ENCODE measurements at regions not wholly inside any gene's neighbourhood (a gene's known extent, or its start where the extent isn't known, plus 50 kb on each side); places are given as distances from the start of the nearest gene placed in this dataset.
"Not testable (repeated sequence)": the region's sequence is repeated elsewhere in the genome, so short reads cannot be mapped to it uniquely, and the experiment has no call there.

DNA sequence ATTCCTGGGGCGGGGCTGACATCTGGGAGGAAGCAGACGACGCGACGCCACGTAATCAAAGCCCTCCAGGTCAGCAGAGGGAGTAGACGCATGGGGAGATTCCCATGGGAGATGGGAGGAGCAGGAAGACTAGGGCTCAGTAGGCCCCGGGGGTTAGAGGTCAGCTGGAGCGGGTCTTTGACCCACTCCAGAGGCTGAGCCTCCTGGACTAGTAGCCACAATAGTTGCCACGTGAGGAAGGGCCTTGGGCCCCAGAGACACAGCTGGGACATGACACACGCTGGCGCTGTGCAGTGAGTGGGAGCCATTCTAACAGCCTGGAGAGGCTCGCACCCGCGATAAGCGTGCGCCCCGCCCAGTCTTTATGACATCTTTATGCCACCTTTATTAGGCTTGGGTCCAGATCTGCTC lies 95.7 kb upstream of the AMZ2 start:
- no peak for DNase-seq (ENCODE audit: unreplicated experiment)
- POLR2A ChIA-PET, result interaction anchor here (1.1 kb wide), 1 partner anchor 11 kb away, joined by 3 read pairs; no protein-coding TSS in a partner anchor
- TF ChIP-seq, protein P1, sequence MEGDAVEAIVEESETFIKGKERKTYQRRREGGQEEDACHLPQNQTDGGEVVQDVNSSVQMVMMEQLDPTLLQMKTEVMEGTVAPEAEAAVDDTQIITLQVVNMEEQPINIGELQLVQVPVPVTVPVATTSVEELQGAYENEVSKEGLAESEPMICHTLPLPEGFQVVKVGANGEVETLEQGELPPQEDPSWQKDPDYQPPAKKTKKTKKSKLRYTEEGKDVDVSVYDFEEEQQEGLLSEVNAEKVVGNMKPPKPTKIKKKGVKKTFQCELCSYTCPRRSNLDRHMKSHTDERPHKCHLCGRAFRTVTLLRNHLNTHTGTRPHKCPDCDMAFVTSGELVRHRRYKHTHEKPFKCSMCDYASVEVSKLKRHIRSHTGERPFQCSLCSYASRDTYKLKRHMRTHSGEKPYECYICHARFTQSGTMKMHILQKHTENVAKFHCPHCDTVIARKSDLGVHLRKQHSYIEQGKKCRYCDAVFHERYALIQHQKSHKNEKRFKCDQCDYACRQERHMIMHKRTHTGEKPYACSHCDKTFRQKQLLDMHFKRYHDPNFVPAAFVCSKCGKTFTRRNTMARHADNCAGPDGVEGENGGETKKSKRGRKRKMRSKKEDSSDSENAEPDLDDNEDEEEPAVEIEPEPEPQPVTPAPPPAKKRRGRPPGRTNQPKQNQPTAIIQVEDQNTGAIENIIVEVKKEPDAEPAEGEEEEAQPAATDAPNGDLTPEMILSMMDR (IDR thresholded peaks at IDR 0.05; ENCODE audit: unreplicated experiment), result no peak
- Mint-ChIP-seq H3K4me1 (ENCODE audit: insufficient read depth, unreplicated experiment) (no peaks in the 10 kb centered on the region), H3K27ac (ENCODE audit: low read depth, unreplicated experiment) (no peak overlapping the region), H3K4me3 (ENCODE audit: unreplicated experiment) (no peak overlapping the region), H3K9me3 (ENCODE audit: unreplicated experiment) (no peaks in the 10 kb centered on the region), H3K27me3 (ENCODE audit: insufficient read depth, unreplicated experiment) (no peaks in the 10 kb centered on the region), H3K36me3 (ENCODE audit: insufficient read depth, unreplicated experiment) (no peaks in the 10 kb centered on the region)
- CTCF ChIA-PET, result interaction anchor here (0.5 to 1.4 kb wide), 2 partner anchors 19 to 285 kb away, joined by 4 read pairs; no protein-coding TSS in a partner anchor
- BruUV-seq (replicated peaks), result no TSS peak
- intact Hi-C loops (cut with micrococcal nuclease), result no loop called here

DNA sequence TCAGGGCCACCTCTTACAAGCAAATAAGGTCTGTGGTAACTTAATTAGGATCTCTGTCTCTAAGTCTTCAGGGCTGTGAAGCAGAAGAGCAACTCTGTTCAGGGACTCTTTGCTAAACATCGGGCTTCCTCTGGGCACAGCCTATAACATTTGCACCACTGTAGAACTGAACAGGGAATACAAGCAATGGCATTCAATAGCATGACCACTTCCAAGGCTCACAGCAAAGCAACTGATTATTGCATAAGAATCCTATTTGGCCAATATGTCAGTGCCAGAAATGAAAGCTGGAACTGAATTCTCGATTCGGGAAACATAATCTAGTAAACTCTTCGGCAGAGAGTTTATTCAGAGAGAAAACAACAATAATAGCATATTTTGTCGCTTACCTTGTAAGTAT lies 92.2 kb upstream of the AMZ2 start:
- no peak for DNase-seq (ENCODE audit: unreplicated experiment)
- intact Hi-C loops (cut with micrococcal nuclease), result no loop called here
- CTCF ChIA-PET, result no interaction called here
- Mint-ChIP-seq H3K27me3 (ENCODE audit: insufficient read depth, unreplicated experiment) (no peaks in the 10 kb centered on the region), H3K36me3 (ENCODE audit: insufficient read depth, unreplicated experiment) (no peaks in the 10 kb centered on the region), H3K27ac (ENCODE audit: low read depth, unreplicated experiment) (no peak overlapping the region), H3K9me3 (ENCODE audit: unreplicated experiment) (no peaks in the 10 kb centered on the region), H3K4me3 (ENCODE audit: unreplicated experiment) (no peak overlapping the region), H3K4me1 (ENCODE audit: insufficient read depth, unreplicated experiment) (no peaks in the 10 kb centered on the region)
- TF ChIP-seq, protein P1 (IDR thresholded peaks at IDR 0.05; ENCODE audit: unreplicated experiment), result no peak
- POLR2A ChIA-PET, result no interaction called here
- BruUV-seq (replicated peaks), result no TSS peak

DNA sequence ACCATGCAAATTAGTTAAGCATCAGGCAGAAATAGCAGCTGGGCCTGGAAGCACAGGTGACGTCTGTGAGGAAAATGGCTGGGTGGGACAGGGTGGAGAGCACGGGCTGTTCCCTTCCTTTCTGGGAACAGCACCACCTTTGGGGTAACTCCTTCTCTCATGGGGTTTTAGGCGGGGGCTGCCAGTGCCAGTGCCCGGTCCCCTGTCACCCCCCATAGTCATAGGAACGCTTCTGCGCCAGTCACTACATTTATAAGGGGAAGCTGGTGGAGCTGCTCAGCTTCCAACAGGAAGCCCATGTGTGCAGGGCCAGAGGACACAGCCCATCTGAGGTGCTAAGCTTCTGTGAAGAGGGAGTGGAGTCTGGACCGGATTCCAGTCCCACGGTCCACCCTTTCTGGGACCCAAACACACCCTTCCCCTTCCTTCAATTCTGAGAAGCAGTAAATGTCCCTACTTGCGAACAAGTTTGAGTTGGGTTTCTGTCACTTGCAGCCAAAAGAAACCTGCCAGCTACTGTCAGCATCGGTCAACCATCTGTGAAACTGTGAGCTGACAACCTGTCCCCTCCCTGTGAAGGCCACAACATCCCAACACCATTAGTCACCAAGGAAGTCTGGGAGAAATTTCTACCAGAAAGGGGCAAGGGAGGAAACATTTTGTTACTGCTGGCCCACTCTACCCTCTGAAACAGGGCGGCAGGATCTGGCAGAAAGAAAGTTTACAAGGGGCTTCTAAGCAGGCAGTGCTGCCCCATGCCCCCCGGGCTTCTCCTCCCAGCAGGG lies 86.0 kb upstream of the AMZ2 start:
- no peak for DNase-seq (ENCODE audit: unreplicated experiment)
- TF ChIP-seq, protein P1 (IDR thresholded peaks at IDR 0.05; ENCODE audit: unreplicated experiment), result no peak
- no peak overlapping the region for H3K27ac Mint-ChIP-seq (ENCODE audit: low read depth, unreplicated experiment)
- ChIA-PET POLR2A (interaction anchor here (0.5 kb wide), 1 partner anchor 10 kb away, joined by 3 read pairs; no protein-coding TSS in a partner anchor), CTCF (interaction anchor here (3.2 kb wide), 1 partner anchor 11 kb away, joined by 14 read pairs; no protein-coding TSS in a partner anchor)
- H3K4me3 Mint-ChIP-seq (ENCODE audit: unreplicated experiment), result no peak overlapping the region
- BruUV-seq (replicated peaks), result no TSS peak
- no peaks in the 10 kb centered on the region for H3K27me3 Mint-ChIP-seq (ENCODE audit: insufficient read depth, unreplicated experiment)
- H3K9me3 Mint-ChIP-seq (ENCODE audit: unreplicated experiment), result no peaks in the 10 kb centered on the region
- no peaks in the 10 kb centered on the region for H3K4me1 Mint-ChIP-seq (ENCODE audit: insufficient read depth, unreplicated experiment)
- intact Hi-C loops (cut with micrococcal nuclease), result no loop called here
- H3K36me3 Mint-ChIP-seq (ENCODE audit: insufficient read depth, unreplicated experiment), result no peaks in the 10 kb centered on the region

DNA sequence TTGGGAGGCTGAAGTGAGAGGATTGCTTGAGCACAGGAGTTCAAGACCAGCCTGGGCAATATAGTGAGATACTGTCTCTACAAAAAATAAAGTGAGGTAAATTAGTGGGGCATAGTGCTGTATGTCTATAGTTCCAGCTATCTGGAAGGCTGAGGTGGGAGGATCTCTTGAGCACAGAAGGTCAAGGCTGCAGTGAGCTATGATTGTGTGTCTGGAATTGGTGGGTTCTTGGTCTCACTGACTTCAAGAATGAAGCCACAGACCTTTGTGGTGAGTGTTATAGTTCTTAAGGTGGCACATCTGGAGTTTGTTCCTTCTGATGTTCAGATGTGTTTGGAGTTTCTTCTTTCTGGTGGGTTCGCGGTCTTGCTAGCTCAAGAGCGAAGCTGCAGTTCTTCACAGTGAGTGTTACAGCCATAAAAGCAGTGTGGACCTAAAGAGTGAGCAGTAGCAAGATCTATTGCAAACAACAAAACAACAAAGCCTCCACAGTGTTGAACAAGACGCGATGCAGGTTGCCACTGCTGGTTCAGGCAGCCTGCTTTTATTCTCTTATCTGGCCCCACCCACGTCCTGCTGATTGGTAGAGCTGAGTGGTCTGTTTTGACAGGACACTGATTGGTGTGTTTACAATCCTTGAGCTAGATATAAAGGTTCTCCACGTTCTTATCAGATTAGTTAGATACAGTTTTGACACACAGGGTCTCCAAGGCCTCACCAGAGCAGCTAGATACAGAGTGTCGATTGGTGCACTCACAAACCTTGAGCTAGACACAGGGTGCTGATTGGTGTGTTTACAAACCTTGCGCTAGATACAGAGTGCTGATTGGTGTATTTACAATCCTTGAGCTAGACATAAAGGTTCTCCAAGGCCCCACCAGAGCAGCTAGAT lies 79.3 kb upstream of the AMZ2 start:
- BruUV-seq (replicated peaks); H3K4me1 Mint-ChIP-seq (ENCODE audit: insufficient read depth, unreplicated experiment); intact Hi-C loops (cut with micrococcal nuclease); H3K27ac Mint-ChIP-seq (ENCODE audit: low read depth, unreplicated experiment); H3K27me3 Mint-ChIP-seq (ENCODE audit: insufficient read depth, unreplicated experiment); H3K9me3 Mint-ChIP-seq (ENCODE audit: unreplicated experiment); H3K4me3 Mint-ChIP-seq (ENCODE audit: unreplicated experiment); H3K36me3 Mint-ChIP-seq (ENCODE audit: insufficient read depth, unreplicated experiment); DNase-seq (ENCODE audit: unreplicated experiment): not testable (repeated sequence)
- ChIA-PET POLR2A (interaction anchor here (1.7 kb wide), 1 partner anchor 290 kb away, joined by 3 read pairs; no protein-coding TSS in a partner anchor), CTCF (interaction anchor here (0.6 to 1.1 kb wide), 5 partner anchors 10 to 626 kb away, joined by 3 to 4 read pairs (median 3); no protein-coding TSS in a partner anchor)

DNA sequence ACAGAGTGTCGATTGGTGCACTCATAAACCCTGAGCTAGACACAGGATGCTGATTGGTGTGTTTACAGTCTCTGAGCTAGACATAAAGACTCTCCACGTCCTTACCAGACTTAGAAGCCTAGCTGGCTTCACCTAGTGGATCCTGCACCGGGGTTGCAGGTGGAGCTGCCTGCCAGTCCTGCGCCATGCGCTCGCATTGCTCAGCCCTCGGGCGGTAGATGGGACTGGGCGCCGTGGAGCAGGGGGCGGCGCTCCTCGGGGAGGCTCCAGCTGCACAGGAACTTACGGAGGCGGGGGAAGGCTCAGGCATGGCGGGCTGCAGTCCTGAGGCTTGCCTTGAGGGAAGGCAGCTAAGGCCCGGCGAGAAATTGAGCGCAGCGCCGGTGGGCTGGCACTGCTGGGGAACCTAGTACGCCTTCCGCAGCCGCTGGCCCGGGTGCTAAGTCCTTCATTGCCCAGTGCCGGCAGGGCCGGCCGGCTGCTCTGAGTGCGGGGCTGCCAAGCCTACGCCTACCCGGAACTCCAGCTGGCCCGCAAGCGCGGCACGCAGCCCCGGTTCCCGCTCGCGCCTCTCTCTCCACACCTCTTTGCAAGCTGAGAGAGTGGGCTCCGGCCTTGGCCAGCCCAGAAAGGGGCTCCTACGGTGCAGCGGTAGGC lies 78.5 kb upstream of the AMZ2 start:
- H3K4me1 Mint-ChIP-seq (ENCODE audit: insufficient read depth, unreplicated experiment); H3K27me3 Mint-ChIP-seq (ENCODE audit: insufficient read depth, unreplicated experiment); H3K27ac Mint-ChIP-seq (ENCODE audit: low read depth, unreplicated experiment); BruUV-seq (replicated peaks); DNase-seq (ENCODE audit: unreplicated experiment); POLR2A ChIA-PET; H3K9me3 Mint-ChIP-seq (ENCODE audit: unreplicated experiment); H3K36me3 Mint-ChIP-seq (ENCODE audit: insufficient read depth, unreplicated experiment); intact Hi-C loops (cut with micrococcal nuclease); H3K4me3 Mint-ChIP-seq (ENCODE audit: unreplicated experiment): not testable (repeated sequence)
- CTCF ChIA-PET, result interaction anchor here (0.6 to 1.2 kb wide), 4 partner anchors 30 to 297 kb away, joined by 3 to 5 read pairs (median 3); no protein-coding TSS in a partner anchor

All from MCF 10A (cell line).